ENCODE measurements at regions not wholly inside any gene's neighbourhood (a gene's known extent, or its start where the extent isn't known, plus 50 kb on each side); places are given as distances from the start of the nearest gene placed in this dataset.
"Not testable (repeated sequence)": the region's sequence is repeated elsewhere in the genome, so short reads cannot be mapped to it uniquely, and the experiment has no call there.

GRCh38 chr1:78271423-78271822 lies 219.4 kb upstream of the PTGFR start:
- H4K12ac ChIP-seq (ENCODE audit: low read depth, low read length); H3K4me3 ChIP-seq (ENCODE audit: low read depth, low read length); H3K4ac ChIP-seq (ENCODE audit: low read depth, low read length); H3K36me3 ChIP-seq (ENCODE audit: control insufficient read depth in 1 of 2, insufficient read depth in 2 of 2, low read length in 2 of 2); H3K27me3 ChIP-seq (ENCODE audit: insufficient read depth, low read length); H3K18ac ChIP-seq (ENCODE audit: low read length); H2BK5ac ChIP-seq (ENCODE audit: low read depth, low read length, poor library complexity); DNase-seq; H3K9ac ChIP-seq (ENCODE audit: low read length); H3K79me2 ChIP-seq (ENCODE audit: control insufficient read depth, insufficient read depth, low read length, poor library complexity); H3K4me1 ChIP-seq (ENCODE audit: control insufficient read depth in 1 of 2, insufficient read depth in 2 of 2, low read length in 2 of 2); H3K4me2 ChIP-seq (ENCODE audit: low read length); H3K14ac ChIP-seq (ENCODE audit: low read length); H2BK120ac ChIP-seq (ENCODE audit: insufficient read depth, low read length, poor library complexity); H4K8ac ChIP-seq (ENCODE audit: low read depth, low read length); H2AFZ ChIP-seq (ENCODE audit: insufficient read depth, low read length, poor library complexity); H3K79me1 ChIP-seq (ENCODE audit: low read length); H3K9me3 ChIP-seq (ENCODE audit: insufficient read depth, low read depth, low read length); H3K23ac ChIP-seq (ENCODE audit: low read length); H2AK5ac ChIP-seq (ENCODE audit: low read length); H4K91ac ChIP-seq (ENCODE audit: low read depth, low read length); H3K27ac ChIP-seq (ENCODE audit: low read depth, low read length); H2BK12ac ChIP-seq (ENCODE audit: low read length): not testable (repeated sequence)
- no CpG with 5 or more reads among the region's 2 CpGs for WGBS (ENCODE audit: extremely low coverage, insufficient coverage, insufficient read length)

DNA sequence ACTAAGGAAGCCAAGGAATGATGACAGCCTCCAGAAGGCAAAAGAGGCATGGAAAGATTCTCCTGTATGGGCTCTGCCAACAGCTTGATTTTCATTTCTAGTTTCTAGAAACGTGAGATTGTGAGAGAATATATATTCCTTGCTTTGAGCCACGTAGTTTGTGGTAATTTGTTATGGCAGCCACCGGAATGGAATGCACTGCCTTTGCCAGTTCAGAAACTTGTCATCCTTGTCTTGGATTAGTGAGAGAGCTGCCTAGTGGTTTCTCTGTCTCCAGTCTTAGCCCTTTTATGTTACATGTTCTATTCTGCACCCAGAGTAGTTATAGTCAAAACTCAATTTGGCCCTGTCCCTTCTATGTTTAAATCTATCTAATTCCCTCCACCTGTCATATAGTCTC lies 216.0 kb upstream of the PTGFR start:
- H3K4ac ChIP-seq (ENCODE audit: low read depth, low read length), result no peak overlapping the region
- peak overlapping the region; percentile 88 for H3K23ac ChIP-seq (ENCODE audit: low read length)
- no peak overlapping the region for H3K4me2 ChIP-seq (ENCODE audit: low read length)
- H2BK5ac ChIP-seq (ENCODE audit: low read depth, low read length, poor library complexity), result no peak overlapping the region
- no peak overlapping the region for H2BK12ac ChIP-seq (ENCODE audit: low read length)
- no peak overlapping the region for H3K9ac ChIP-seq (ENCODE audit: low read length)
- H3K27ac ChIP-seq (ENCODE audit: low read depth, low read length), result no peak overlapping the region
- no peak overlapping the region for H4K8ac ChIP-seq (ENCODE audit: low read depth, low read length)
- no peak overlapping the region for H2AK5ac ChIP-seq (ENCODE audit: low read length)
- no peak overlapping the region for H4K91ac ChIP-seq (ENCODE audit: low read depth, low read length)
- H4K12ac ChIP-seq (ENCODE audit: low read depth, low read length), result no peak overlapping the region
- no peaks in the 10 kb centered on the region for H3K4me1 ChIP-seq (ENCODE audit: control insufficient read depth in 1 of 2, insufficient read depth in 2 of 2, low read length in 2 of 2)
- whole genome bisulfite sequencing (ENCODE audit: extremely low coverage, insufficient coverage, insufficient read length), result no CpG with 5 or more reads among the region's 3 CpGs
- H2BK120ac ChIP-seq (ENCODE audit: insufficient read depth, low read length, poor library complexity), result no peak overlapping the region
- H3K27me3 ChIP-seq (ENCODE audit: insufficient read depth, low read length), result no peaks in the 10 kb centered on the region
- no peaks in the 10 kb centered on the region for H3K79me2 ChIP-seq (ENCODE audit: control insufficient read depth, insufficient read depth, low read length, poor library complexity)
- H2AFZ ChIP-seq (ENCODE audit: insufficient read depth, low read length, poor library complexity), result no peak overlapping the region
- H3K18ac ChIP-seq (ENCODE audit: low read length), result no peak overlapping the region
- H3K14ac ChIP-seq (ENCODE audit: low read length), result no peak overlapping the region
- H3K4me3 ChIP-seq (ENCODE audit: low read depth, low read length), result no peak overlapping the region
- no peaks in the 10 kb centered on the region for H3K79me1 ChIP-seq (ENCODE audit: low read length)
- H3K9me3 ChIP-seq (ENCODE audit: insufficient read depth, low read depth, low read length), result no peaks in the 10 kb centered on the region
- no peaks in the 10 kb centered on the region for H3K36me3 ChIP-seq (ENCODE audit: control insufficient read depth in 1 of 2, insufficient read depth in 2 of 2, low read length in 2 of 2)
- no peak for DNase-seq

DNA sequence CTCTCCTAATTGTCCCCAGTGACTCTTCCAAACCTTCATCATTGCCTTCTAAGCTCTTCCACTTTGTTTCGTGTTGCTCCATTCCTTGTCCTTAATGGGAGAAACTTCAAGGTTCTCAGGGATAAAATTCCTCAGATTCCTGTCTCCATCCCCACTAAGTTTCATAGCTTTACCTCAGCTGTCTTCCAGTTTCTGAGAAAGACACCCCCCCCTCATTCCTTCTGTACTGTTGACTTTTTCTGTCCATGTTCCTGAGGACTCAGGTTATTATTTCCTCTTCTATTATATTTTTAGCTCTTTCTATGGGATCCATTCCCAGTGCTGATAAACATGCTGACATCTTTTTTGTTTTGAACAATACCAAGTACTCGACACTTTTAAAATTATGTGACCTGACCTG lies 215.3 kb upstream of the PTGFR start:
- Histone ChIP-seq H3K14ac (ENCODE audit: low read length) (no peak overlapping the region), H4K91ac (ENCODE audit: low read depth, low read length) (no peak overlapping the region), H3K4me1 (ENCODE audit: control insufficient read depth in 1 of 2, insufficient read depth in 2 of 2, low read length in 2 of 2) (no peaks in the 10 kb centered on the region), H4K8ac (ENCODE audit: low read depth, low read length) (no peak overlapping the region), H3K9ac (ENCODE audit: low read length) (no peak overlapping the region), H4K12ac (ENCODE audit: low read depth, low read length) (no peak overlapping the region), H3K23ac (ENCODE audit: low read length) (no peak overlapping the region), H2BK5ac (ENCODE audit: low read depth, low read length, poor library complexity) (no peak overlapping the region), H3K27me3 (ENCODE audit: insufficient read depth, low read length) (no peaks in the 10 kb centered on the region), H2BK120ac (ENCODE audit: insufficient read depth, low read length, poor library complexity) (no peak overlapping the region), H3K4ac (ENCODE audit: low read depth, low read length) (no peak overlapping the region), H3K79me2 (ENCODE audit: control insufficient read depth, insufficient read depth, low read length, poor library complexity) (no peaks in the 10 kb centered on the region), H3K4me2 (ENCODE audit: low read length) (no peak overlapping the region), H2AFZ (ENCODE audit: insufficient read depth, low read length, poor library complexity) (no peak overlapping the region), H3K36me3 (ENCODE audit: control insufficient read depth in 1 of 2, insufficient read depth in 2 of 2, low read length in 2 of 2) (no peaks in the 10 kb centered on the region), H3K79me1 (ENCODE audit: low read length) (no peaks in the 10 kb centered on the region), H3K4me3 (ENCODE audit: low read depth, low read length) (no peak overlapping the region), H2AK5ac (ENCODE audit: low read length) (no peak overlapping the region), H3K27ac (ENCODE audit: low read depth, low read length) (no peak overlapping the region), H3K18ac (ENCODE audit: low read length) (no peak overlapping the region), H3K9me3 (ENCODE audit: insufficient read depth, low read depth, low read length) (no peaks in the 10 kb centered on the region), H2BK12ac (ENCODE audit: low read length) (no peak overlapping the region)
- no peak for DNase-seq
- no CpG with 5 or more reads among the region's 2 CpGs for WGBS (ENCODE audit: extremely low coverage, insufficient coverage, insufficient read length)

DNA sequence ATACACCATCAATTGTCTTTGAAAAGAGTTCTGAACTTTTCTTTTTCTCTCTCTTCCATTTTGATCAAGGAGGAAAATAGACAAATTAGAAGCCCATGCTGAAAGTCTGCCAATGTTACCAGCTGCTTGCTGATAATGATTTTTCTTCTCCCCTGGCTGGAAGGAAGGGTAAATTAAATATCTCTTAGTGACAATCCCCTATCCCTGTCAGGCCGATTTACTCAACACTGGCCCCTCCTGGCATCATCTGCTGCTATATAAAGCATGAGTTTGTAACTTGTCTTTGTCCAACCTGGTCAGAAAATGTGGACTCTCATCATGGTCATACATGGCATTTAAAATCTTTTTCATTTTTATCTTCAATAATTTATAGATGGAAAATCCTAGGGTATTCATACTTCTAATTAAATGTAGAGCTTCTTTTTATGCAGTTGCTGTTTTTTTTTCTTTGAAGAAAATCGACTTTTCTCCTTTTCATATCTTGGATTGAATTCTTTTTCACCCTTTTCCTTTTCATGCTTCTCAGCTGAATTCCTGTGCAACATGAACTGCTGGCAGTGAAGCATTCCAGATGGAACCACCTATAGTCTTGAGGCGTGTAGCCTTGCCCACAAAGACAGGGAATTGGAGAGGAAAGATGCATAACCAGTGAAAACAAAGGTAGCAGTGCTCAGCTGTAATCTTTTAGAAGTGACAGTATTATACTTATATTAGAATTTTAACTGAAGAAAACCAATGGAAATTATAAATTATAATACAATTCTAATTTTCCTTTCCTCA lies 214.7 kb upstream of the PTGFR start:
- H3K79me2 ChIP-seq (ENCODE audit: control insufficient read depth, insufficient read depth, low read length, poor library complexity), result no peaks in the 10 kb centered on the region
- H3K27ac ChIP-seq (ENCODE audit: low read depth, low read length), result no peak overlapping the region
- no peak overlapping the region for H3K4me3 ChIP-seq (ENCODE audit: low read depth, low read length)
- no peak overlapping the region for H2BK12ac ChIP-seq (ENCODE audit: low read length)
- no peaks in the 10 kb centered on the region for H3K79me1 ChIP-seq (ENCODE audit: low read length)
- H3K36me3 ChIP-seq (ENCODE audit: control insufficient read depth in 1 of 2, insufficient read depth in 2 of 2, low read length in 2 of 2), result no peaks in the 10 kb centered on the region
- no peak overlapping the region for H3K14ac ChIP-seq (ENCODE audit: low read length)
- no peaks in the 10 kb centered on the region for H3K4me1 ChIP-seq (ENCODE audit: control insufficient read depth in 1 of 2, insufficient read depth in 2 of 2, low read length in 2 of 2)
- H2BK5ac ChIP-seq (ENCODE audit: low read depth, low read length, poor library complexity), result no peak overlapping the region
- H3K4ac ChIP-seq (ENCODE audit: low read depth, low read length), result no peak overlapping the region
- H2BK120ac ChIP-seq (ENCODE audit: insufficient read depth, low read length, poor library complexity), result no peak overlapping the region
- no peaks in the 10 kb centered on the region for H3K9me3 ChIP-seq (ENCODE audit: insufficient read depth, low read depth, low read length)
- H3K4me2 ChIP-seq (ENCODE audit: low read length), result no peak overlapping the region
- no peak overlapping the region for H2AFZ ChIP-seq (ENCODE audit: insufficient read depth, low read length, poor library complexity)
- H3K23ac ChIP-seq (ENCODE audit: low read length), result no peak overlapping the region
- no peak overlapping the region for H4K91ac ChIP-seq (ENCODE audit: low read depth, low read length)
- WGBS (ENCODE audit: extremely low coverage, insufficient coverage, insufficient read length), result no CpG with 5 or more reads among the region's 3 CpGs
- no peak overlapping the region for H4K8ac ChIP-seq (ENCODE audit: low read depth, low read length)
- H4K12ac ChIP-seq (ENCODE audit: low read depth, low read length), result no peak overlapping the region
- H2AK5ac ChIP-seq (ENCODE audit: low read length), result no peak overlapping the region
- no peak overlapping the region for H3K18ac ChIP-seq (ENCODE audit: low read length)
- no peak for DNase-seq
- H3K27me3 ChIP-seq (ENCODE audit: insufficient read depth, low read length), result no peaks in the 10 kb centered on the region
- H3K9ac ChIP-seq (ENCODE audit: low read length), result no peak overlapping the region
